Tibial artery (tissue), 4 donors: ENCODE measurements at regions not wholly inside any gene's neighbourhood (a gene's known extent, or its start where the extent isn't known, plus 50 kb on each side); places are given as distances from the start of the nearest gene placed in this dataset.

Source experiments
- DNase-seq, 2 donors: peaks; one replicate each; pipeline ENCODE4 v3.0.0-alpha.2; 2019
- H3K27ac ChIP-seq, 2 donors: fragments of 200-600 bp; sonication (generic) in 1 of 2; 1 replicate in 1 of 2; 2 replicates in 1 of 2; pipeline ENCODE4 v1.5.1; 2018 to 2019; ENCODE audit warnings: mild to moderate bottlenecking in 1 of 2
- H3K27me3 ChIP-seq, 2 donors: fragments of 200-600 bp; sonication (generic) in 1 of 2; one replicate each; pipeline versions ENCODE4 v1.5.1 to v1.6.0; 2016 to 2019
- H3K36me3 ChIP-seq, 3 donors: fragments of 200-600 bp; sonication (generic) in 2 of 3; one replicate each; pipeline ENCODE4 v1.5.1; 2016 to 2019; ENCODE audit warnings: mild to moderate bottlenecking in 2 of 3
- H3K4me1 ChIP-seq, 4 donors: fragments of 200-600 bp; sonication (generic) in 2 of 4; 1 replicate in 3 of 4; 2 replicates in 1 of 4; pipeline ENCODE4 v1.5.1; 2016 to 2019
- H3K4me3 ChIP-seq, 2 donors: fragments of 200-600 bp; sonication (generic) in 1 of 2; 1 replicate in 1 of 2; 2 replicates in 1 of 2; pipeline ENCODE4 v1.5.1; 2018 to 2019; ENCODE audit warnings: mild to moderate bottlenecking in 2 of 2
- H3K9me3 ChIP-seq, 3 donors: fragments of 200-600 bp; sonication (generic) in 1 of 3; one replicate each; pipeline ENCODE4 v1.5.1; 2016 to 2019
- CTCF ChIP-seq, 2 experiments: fragments of 200-600 bp in 1 of 2; fragments of 450-650 bp in 1 of 2; IDR thresholded peaks; one replicate each; pipeline ENCODE4 v1.5.1; 2017 to 2019; ENCODE audit warnings: antibody characterized with exemption in 2 of 2, mild to moderate bottlenecking in 1 of 2, moderate library complexity in 1 of 2
- intact Hi-C: fragments of 100-400 bp; cut with DNase I; formaldehyde crosslinking; loops from one replicate; pipeline ENCODE4 v1.15.0; 2023; ENCODE audit warnings: low total_unique reads

GRCh38 chr12:125424909-125425308 is 359.7 kb downstream of the AACS start:
- no peaks in the 10 kb centered on the region for H3K36me3 ChIP-seq
- no peak for DNase-seq
- H3K9me3 ChIP-seq = peaks cover 0 to 30% (median 0%) of the 10 kb centered on the region in 3 donors
- TF ChIP-seq CTCF (IDR thresholded peaks at IDR 0.05) = no peak
- H3K4me1 ChIP-seq = no peaks in the 10 kb centered on the region
- H3K4me3 ChIP-seq = no peak overlapping the region
- no peaks in the 10 kb centered on the region for H3K27me3 ChIP-seq
- H3K27ac ChIP-seq = no peak overlapping the region
- intact Hi-C loops = no loop called here

GRCh38 chr12:125431516-125431915 is 366.3 kb downstream of the AACS start:
- no peaks in the 10 kb centered on the region for H3K9me3 ChIP-seq
- intact Hi-C loops = no loop called here
- no peak overlapping the region for H3K4me3 ChIP-seq
- H3K4me1 ChIP-seq = no peaks in the 10 kb centered on the region
- H3K27ac ChIP-seq = no peak overlapping the region
- no peaks in the 10 kb centered on the region for H3K36me3 ChIP-seq
- no peak for DNase-seq
- no peaks in the 10 kb centered on the region for H3K27me3 ChIP-seq
- TF ChIP-seq CTCF (IDR thresholded peaks at IDR 0.05) = no peak

- Histone ChIP-seq H3K9me3 (no peaks in the 10 kb centered on the region), H3K27me3 (no peaks in the 10 kb centered on the region), H3K36me3 (no peaks in the 10 kb centered on the region), H3K27ac (no peak overlapping the region), H3K4me3 (no peak overlapping the region), H3K4me1 (no peaks in the 10 kb centered on the region)
- DNase-seq = no peak
- intact Hi-C loops = no loop called here
- TF ChIP-seq CTCF (IDR thresholded peaks at IDR 0.05) = no peak
Measured at GRCh38 chr12:125434131-125434530, 368.9 kb downstream of the AACS start.

- Histone ChIP-seq H3K27ac (no peak overlapping the region), H3K4me3 (no peak overlapping the region), H3K9me3 (no peaks in the 10 kb centered on the region), H3K27me3 (no peaks in the 10 kb centered on the region), H3K36me3 (no peaks in the 10 kb centered on the region), H3K4me1 (no peaks in the 10 kb centered on the region)
- intact Hi-C loops = no loop called here
- DNase-seq = no peak
- no peak for TF ChIP-seq CTCF (IDR thresholded peaks at IDR 0.05)
Measured at GRCh38 chr12:125434936-125435443, 369.8 kb downstream of the AACS start.

- intact Hi-C loops = no loop called here
- no peaks in the 10 kb centered on the region for H3K9me3 ChIP-seq
- no peak for DNase-seq
- no peaks in the 10 kb centered on the region for H3K27me3 ChIP-seq
- no peak overlapping the region for H3K4me3 ChIP-seq
- TF ChIP-seq CTCF (IDR thresholded peaks at IDR 0.05) = no peak
- H3K4me1 ChIP-seq = no peaks in the 10 kb centered on the region
- no peak overlapping the region for H3K27ac ChIP-seq
- H3K36me3 ChIP-seq = no peaks in the 10 kb centered on the region
Measured at GRCh38 chr12:125435871-125436270, 370.6 kb downstream of the AACS start.

- no peaks in the 10 kb centered on the region for H3K4me1 ChIP-seq
- no peak overlapping the region for H3K27ac ChIP-seq
- H3K4me3 ChIP-seq = no peak overlapping the region
- no peak for DNase-seq
- no peak for TF ChIP-seq CTCF (IDR thresholded peaks at IDR 0.05)
- no peaks in the 10 kb centered on the region for H3K36me3 ChIP-seq
- intact Hi-C loops = no loop called here
- H3K27me3 ChIP-seq = no peaks in the 10 kb centered on the region
- no peaks in the 10 kb centered on the region for H3K9me3 ChIP-seq
Measured at GRCh38 chr12:125436686-125437085, 371.5 kb downstream of the AACS start.
